IMR-90 (cell line): ENCODE measurements at regions not wholly inside any gene's neighbourhood (a gene's known extent, or its start where the extent isn't known, plus 50 kb on each side); places are given as distances from the start of the nearest gene placed in this dataset.

ENCODE experiments used
- ATAC-seq: fragments of 200-7000 bp; cut with Tn5 transposase; 2 replicates; pipeline ENCODE4 v1.9.1; 2020; ENCODE audit warnings: low read depth, mild to moderate bottlenecking, moderate library complexity
- BruUV-seq: library from RNA; stranded (reverse); fragments of 400-500 nt; replicated peaks from 2 replicates; lab custom pipeline; 2021; lab: Mats Ljungman, UMichigan
- CTCF ChIA-PET: fragments of 300-600 bp; formaldehyde crosslinking; extraction: SDS; loops from one replicate; lab custom pipeline; 2021; ENCODE audit warnings: antibody characterized with exemption; lab: Yijun Ruan, JAX
- POLR2A ChIA-PET: fragments of 300-600 bp; sonication (Branson Sonifier 250); formaldehyde crosslinking; loops from one replicate; lab custom pipeline; 2022; ENCODE audit warnings: antibody characterized with exemption; ENCODE audit not compliant: unreplicated experiment; lab: Charles Lee
- DNase-seq: peaks from one replicate; pipeline ENCODE4 v3.0.0; 2013
- H2AFZ ChIP-seq: replicated peaks from 2 replicates; pipeline ENCODE3; 2013; ENCODE audit warnings: low read length, mild to moderate bottlenecking; ENCODE audit not compliant: poor library complexity
- H2AK5ac ChIP-seq: 2 replicates; pipeline ENCODE4 v1.6.1; 2013; ENCODE audit warnings: low read depth, low read length, inconsistent platforms
- H2AK9ac ChIP-seq: replicated peaks from 2 replicates; pipeline ENCODE3; 2013; ENCODE audit warnings: mild to moderate bottlenecking, low read depth, low read length, moderate library complexity; ENCODE audit not compliant: poor library complexity
- H2BK120ac ChIP-seq: 2 replicates; pipeline ENCODE4 v1.6.1; 2013; ENCODE audit warnings: low read depth, low read length, inconsistent platforms
- H2BK15ac ChIP-seq: 3 replicates; pipeline ENCODE4 v1.6.1; 2013; ENCODE audit warnings: low read depth, low read length, inconsistent platforms
- H2BK20ac ChIP-seq: 2 replicates; pipeline ENCODE4 v1.6.1; 2013; ENCODE audit warnings: low read depth, mild to moderate bottlenecking, inconsistent platforms, low read length, moderate library complexity
- H2BK5ac ChIP-seq: 2 replicates; pipeline ENCODE4 v1.6.1; 2013; ENCODE audit warnings: mild to moderate bottlenecking, low read depth, low read length, inconsistent platforms; ENCODE audit not compliant: poor library complexity, severe bottlenecking
- H3K14ac ChIP-seq: replicated peaks from 2 replicates; pipeline ENCODE4 v1.6.1; 2013; ENCODE audit warnings: low read depth, low read length, inconsistent platforms
- H3K18ac ChIP-seq: 2 replicates; pipeline ENCODE4 v1.6.1; 2013; ENCODE audit warnings: low read depth, low read length, control low read depth
- H3K23ac ChIP-seq: 2 replicates; pipeline ENCODE4 v1.6.1; 2013; ENCODE audit warnings: low read depth, low read length, inconsistent platforms
- H3K27ac ChIP-seq: 2 replicates; pipeline ENCODE4 v1.5.1; 2013; ENCODE audit warnings: mild to moderate bottlenecking, control low read depth, low read length; ENCODE audit not compliant: insufficient read depth
- H3K27me3 ChIP-seq: 2 replicates; pipeline ENCODE4 v1.6.1; 2013; ENCODE audit warnings: low read length; ENCODE audit not compliant: control insufficient read depth, insufficient read depth
- H3K36me3 ChIP-seq: 2 replicates; pipeline ENCODE4 v1.6.1; 2013; ENCODE audit warnings: low read length, mixed read lengths; ENCODE audit not compliant: control insufficient read depth, insufficient read depth
- H3K4ac ChIP-seq: 2 replicates; pipeline ENCODE4 v1.6.1; 2013; ENCODE audit warnings: low read depth, low read length, inconsistent platforms
- H3K4me1 ChIP-seq: 2 replicates; pipeline ENCODE4 v1.6.1; 2013; ENCODE audit warnings: low read length, mixed read lengths; ENCODE audit not compliant: control insufficient read depth, insufficient read depth
- H3K4me2 ChIP-seq: 2 replicates; pipeline ENCODE4 v1.6.1; 2013; ENCODE audit warnings: low read depth, mild to moderate bottlenecking, control low read depth, low read length, moderate library complexity
- H3K4me3 ChIP-seq: 2 replicates; pipeline ENCODE4 v1.5.1; 2013; ENCODE audit warnings: low read depth, mild to moderate bottlenecking, control low read depth, low read length, moderate library complexity; ENCODE audit not compliant: insufficient read depth
- H3K56ac ChIP-seq: 2 replicates; pipeline ENCODE4 v1.6.1; 2013; ENCODE audit warnings: low read length, inconsistent platforms; ENCODE audit not compliant: insufficient read depth; ENCODE audit errors: extremely low read depth
- H3K79me1 ChIP-seq, 2 experiments: 2 replicates each; pipeline ENCODE4 v1.6.1; 2013; ENCODE audit warnings: low read length in 2 of 2, inconsistent platforms in 1 of 2, low read depth in 1 of 2
- H3K9ac ChIP-seq: 2 replicates; pipeline ENCODE4 v1.6.1; 2013; ENCODE audit warnings: low read depth, low read length, control low read depth
- H3K9me1 ChIP-seq: 2 replicates; pipeline ENCODE4 v1.6.1; 2013; ENCODE audit warnings: low read length, inconsistent platforms; ENCODE audit not compliant: insufficient read depth
- H3K9me3 ChIP-seq: 2 replicates; pipeline ENCODE4 v1.6.1; 2013; ENCODE audit warnings: low read length; ENCODE audit not compliant: control insufficient read depth, insufficient read depth
- H4K20me1 ChIP-seq: 2 replicates; pipeline ENCODE4 v1.6.1; 2013; ENCODE audit warnings: low read length, inconsistent platforms; ENCODE audit not compliant: insufficient read depth
- H4K5ac ChIP-seq: 2 replicates; pipeline ENCODE4 v1.6.1; 2013; ENCODE audit warnings: mild to moderate bottlenecking, low read depth, low read length, control low read depth
- H4K8ac ChIP-seq, 2 experiments: 2 replicates each; pipeline ENCODE4 v1.6.1; 2013; ENCODE audit warnings: low read depth in 2 of 2, low read length in 2 of 2, control low read depth in 1 of 2, inconsistent platforms in 1 of 2
- H4K91ac ChIP-seq: 2 replicates; pipeline ENCODE4 v1.6.1; 2013; ENCODE audit warnings: low read depth, low read length, inconsistent platforms; ENCODE audit not compliant: insufficient read depth
- BHLHE40 ChIP-seq: fragments of 150-350 bp; IDR thresholded peaks from 2 replicates; pipeline ENCODE4 v1.6.1; 2016; ENCODE audit warnings: mild to moderate bottlenecking, low read depth, low read length
- MAZ ChIP-seq: IDR thresholded peaks from 2 replicates; pipeline ENCODE4 v1.6.1; 2012; ENCODE audit warnings: low read depth, mild to moderate bottlenecking, low read length, improper control_type of control experiment, moderate library complexity, borderline replicate concordance
- NFE2L2 ChIP-seq: fragments of 150-350 bp; IDR thresholded peaks from 2 replicates; pipeline ENCODE4 v1.6.1; 2016; ENCODE audit warnings: low read depth, mild to moderate bottlenecking, low read length
- SMC3 ChIP-seq: fragments of 150-350 bp; IDR thresholded peaks from 2 replicates; pipeline ENCODE4 v1.6.1; 2016; ENCODE audit warnings: low read depth, mild to moderate bottlenecking, antibody characterized with exemption, low read length, moderate library complexity
- USF2 ChIP-seq: fragments of 150-350 bp; IDR thresholded peaks from 2 replicates; pipeline ENCODE4 v1.6.1; 2017; ENCODE audit warnings: mild to moderate bottlenecking, antibody characterized with exemption, low read length, low read depth
- WGBS, 2 experiments: methylation state at CpG; one replicate each; pipeline versions ENCODE4 v1.1.5 to v1.1.7; 2013; ENCODE audit warnings: missing lambda C conversion rate in 2 of 2; ENCODE audit not compliant: insufficient read length in 1 of 2; ENCODE audit errors: extremely low coverage in 2 of 2; 5-methylcytosine and 5-hydroxymethylcytosine counted together
- dilution Hi-C: fragments of 300-500 bp; cut with HindIII; formaldehyde crosslinking; loops from one replicate; pipeline ENCODE4 v1.14.3; 2018; ENCODE audit warnings: low sequenced_read_pairs; ENCODE audit not compliant: unreplicated experiment
- in situ Hi-C: fragments of 300-500 bp; cut with MboI; formaldehyde crosslinking; loops from 3 replicates; pipeline ENCODE4 v1.14.3; 2019; ENCODE audit warnings: low sequenced_read_pairs, inconsistent platforms, mixed read lengths
- intact Hi-C: fragments of 100-400 bp; cut with micrococcal nuclease; formaldehyde crosslinking; loops from 2 replicates; pipeline ENCODE4 v1.10.0; 2022
- TF ChIP-seq, protein P1 (sequence below): conservative IDR thresholded peaks from 2 replicates; pipeline ENCODE4 v1.5.1; 2012; ENCODE audit warnings: mild to moderate bottlenecking, low read depth, low read length, improper control_type of control experiment

DNA sequence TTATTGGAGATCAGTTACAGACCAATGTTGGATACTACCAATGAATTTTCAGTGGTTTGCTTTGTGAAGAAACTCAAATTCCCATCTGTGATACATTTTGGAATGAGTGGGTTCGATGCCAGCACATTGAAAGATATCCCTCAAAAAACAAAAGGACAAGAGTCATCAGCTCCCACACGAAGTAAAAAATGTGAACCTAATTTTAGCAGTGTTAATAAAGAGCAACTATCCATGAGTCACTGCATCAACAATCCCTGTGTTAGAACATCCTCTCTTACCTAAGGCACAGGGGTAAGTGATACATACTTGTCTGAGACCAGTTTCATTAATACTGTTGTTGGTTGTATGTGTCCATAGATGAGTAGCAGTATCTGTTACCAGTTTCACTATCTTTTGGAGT, 551.8 kb upstream of the SOX11 start:
- Histone ChIP-seq H4K91ac (no peak overlapping the region), H3K9ac (no peak overlapping the region), H3K23ac (no peak overlapping the region), H3K4me1 (no peaks in the 10 kb centered on the region), H3K79me1 (no peaks in the 10 kb centered on the region), H2AFZ (no peak overlapping the region), H2BK5ac (no peak overlapping the region), H2AK5ac (no peak overlapping the region), H2AK9ac (no peak overlapping the region), H3K36me3 (no peaks in the 10 kb centered on the region), H3K4me2 (no peak overlapping the region), H3K27me3 (no peaks in the 10 kb centered on the region), H4K5ac (no peak overlapping the region), H2BK20ac (no peak overlapping the region), H3K56ac (no peak overlapping the region), H3K9me3 (peaks cover 5% of the 10 kb centered on the region; the same call in 1 of the 2 replicates), H3K18ac (no peak overlapping the region), H2BK120ac (no peak overlapping the region), H2BK15ac (no peak overlapping the region), H4K20me1 (no peaks in the 10 kb centered on the region), H3K4ac (no peak overlapping the region), H3K14ac (no peak overlapping the region), H4K8ac (no peak overlapping the region), H3K4me3 (no peak overlapping the region), H3K9me1 (no peaks in the 10 kb centered on the region), H3K27ac (no peak overlapping the region)
- in situ Hi-C loops, result no loop called here
- no CpG with 5 or more reads among the region's 2 CpGs for WGBS, 2 experiments
- DNase-seq (no peak), ATAC-seq (no peak)
- no TSS peak for BruUV-seq
- ChIA-PET CTCF (no interaction called here), POLR2A (no interaction called here)
- TF ChIP-seq, protein P1, sequence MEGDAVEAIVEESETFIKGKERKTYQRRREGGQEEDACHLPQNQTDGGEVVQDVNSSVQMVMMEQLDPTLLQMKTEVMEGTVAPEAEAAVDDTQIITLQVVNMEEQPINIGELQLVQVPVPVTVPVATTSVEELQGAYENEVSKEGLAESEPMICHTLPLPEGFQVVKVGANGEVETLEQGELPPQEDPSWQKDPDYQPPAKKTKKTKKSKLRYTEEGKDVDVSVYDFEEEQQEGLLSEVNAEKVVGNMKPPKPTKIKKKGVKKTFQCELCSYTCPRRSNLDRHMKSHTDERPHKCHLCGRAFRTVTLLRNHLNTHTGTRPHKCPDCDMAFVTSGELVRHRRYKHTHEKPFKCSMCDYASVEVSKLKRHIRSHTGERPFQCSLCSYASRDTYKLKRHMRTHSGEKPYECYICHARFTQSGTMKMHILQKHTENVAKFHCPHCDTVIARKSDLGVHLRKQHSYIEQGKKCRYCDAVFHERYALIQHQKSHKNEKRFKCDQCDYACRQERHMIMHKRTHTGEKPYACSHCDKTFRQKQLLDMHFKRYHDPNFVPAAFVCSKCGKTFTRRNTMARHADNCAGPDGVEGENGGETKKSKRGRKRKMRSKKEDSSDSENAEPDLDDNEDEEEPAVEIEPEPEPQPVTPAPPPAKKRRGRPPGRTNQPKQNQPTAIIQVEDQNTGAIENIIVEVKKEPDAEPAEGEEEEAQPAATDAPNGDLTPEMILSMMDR, result no peak
- TF ChIP-seq MAZ, result no peak
- no peak for TF ChIP-seq USF2
- TF ChIP-seq SMC3, result no peak
- no peak for TF ChIP-seq NFE2L2
- TF ChIP-seq BHLHE40, result no peak
- intact Hi-C loops, result no loop called here
- dilution Hi-C loops, result no loop called here
